GM12864 (cell line): ENCODE measurements at regions not wholly inside any gene's neighbourhood (a gene's known extent, or its start where the extent isn't known, plus 50 kb on each side); places are given as distances from the start of the nearest gene placed in this dataset.

ENCODE experiments used
- DNase-seq: peaks from one replicate; pipeline ENCODE4 v3.0.0-alpha.2; 2011; ENCODE audit warnings: low read depth
- H3K4me3 ChIP-seq: 2 replicates; pipeline ENCODE4 v1.5.1; 2011; ENCODE audit warnings: mild to moderate bottlenecking, low read depth, low read length, control low read depth
- CTCF ChIP-seq: IDR thresholded peaks from 2 replicates; pipeline ENCODE4 v1.5.1; 2011; ENCODE audit warnings: low read depth, mild to moderate bottlenecking, moderate library complexity, low read length, control low read depth, inconsistent platforms; ENCODE audit errors: missing control alignments

GRCh38 chr11:98115873-98116272 is 904.9 kb upstream of the CNTN5 start:
- no peak overlapping the region for H3K4me3 ChIP-seq
- no peak for DNase-seq
- TF ChIP-seq CTCF, result no peak

- no peak for TF ChIP-seq CTCF
- no peak overlapping the region for H3K4me3 ChIP-seq
- DNase-seq, result no peak
These were observed 890.6 kb upstream of the CNTN5 start for GRCh38 chr11:98130117-98130625.

GRCh38 chr11:98136357-98136756 is 884.4 kb upstream of the CNTN5 start:
- no peak for TF ChIP-seq CTCF
- H3K4me3 ChIP-seq, result no peak overlapping the region
- DNase-seq, result no peak

- no peak overlapping the region for H3K4me3 ChIP-seq
- no peak for TF ChIP-seq CTCF
- DNase-seq, result no peak
These were observed 883.3 kb upstream of the CNTN5 start for GRCh38 chr11:98137437-98137836.

- no peak for TF ChIP-seq CTCF
These were observed 877.1 kb upstream of the CNTN5 start for GRCh38 chr11:98143661-98144060.

GRCh38 chr11:98153752-98154151 is 867.0 kb upstream of the CNTN5 start:
- DNase-seq, result no peak
- H3K4me3 ChIP-seq, result no peak overlapping the region
- no peak for TF ChIP-seq CTCF

More at GRCh38 chr11:98143661-98144060, 877.1 kb upstream of the CNTN5 start:
- no peak for DNase-seq
- H3K4me3 ChIP-seq, result no peak overlapping the region

- H3K4me3 ChIP-seq, result no peak overlapping the region
- TF ChIP-seq CTCF, result no peak
- no peak for DNase-seq
These were observed 865.1 kb upstream of the CNTN5 start for GRCh38 chr11:98155696-98156095.
